RCC 7860 (cell line): ENCODE measurements at regions not wholly inside any gene's neighbourhood (a gene's known extent, or its start where the extent isn't known, plus 50 kb on each side); places are given as distances from the start of the nearest gene placed in this dataset.
"Not testable (repeated sequence)": the region's sequence is repeated elsewhere in the genome, so short reads cannot be mapped to it uniquely, and the experiment has no call there.

ENCODE experiments used
- DNase-seq: peaks from one replicate; pipeline ENCODE4 v3.0.0-alpha.2; 2015; ENCODE audit warnings: low spot score
- FAIRE-seq: peaks from 2 replicates; lab custom pipeline; 2012; peaks lifted over from hg19 to GRCh38; lab: Jason Lieb, UNC

- DNase-seq, FAIRE-seq: not testable (repeated sequence)
Observed at GRCh38 chr9:40910995-40911394, 217.5 kb downstream of the FOXD4L6 start.

GRCh38 chr9:40909821-40910220 is 218.7 kb downstream of the FOXD4L6 start:
- DNase-seq (no peak), FAIRE-seq (no peak)

GRCh38 chr9:40909111-40909510 is 219.4 kb downstream of the FOXD4L6 start:
- DNase-seq, FAIRE-seq: not testable (repeated sequence)

- FAIRE-seq (no peak), DNase-seq (no peak)
Observed at GRCh38 chr9:40907657-40908624, 220.5 kb downstream of the FOXD4L6 start.

- not testable (repeated sequence) for FAIRE-seq, DNase-seq
Observed at GRCh38 chr9:40906879-40907278, 221.6 kb downstream of the FOXD4L6 start.

GRCh38 chr9:40892315-40892714 is 236.2 kb downstream of the FOXD4L6 start:
- FAIRE-seq, DNase-seq: not testable (repeated sequence)

- not testable (repeated sequence) for DNase-seq, FAIRE-seq
Observed at GRCh38 chr9:40885858-40886257, 242.6 kb downstream of the FOXD4L6 start.

- DNase-seq, FAIRE-seq: not testable (repeated sequence)
Observed at GRCh38 chr9:40884902-40885490, 243.5 kb downstream of the FOXD4L6 start.

GRCh38 chr9:40884072-40884901 is 244.2 kb downstream of the FOXD4L6 start:
- no peak for DNase-seq
- FAIRE-seq: no peak

- not testable (repeated sequence) for DNase-seq, FAIRE-seq
Observed at GRCh38 chr9:40883423-40884071, 244.9 kb downstream of the FOXD4L6 start.

- DNase-seq, FAIRE-seq: not testable (repeated sequence)
Observed at GRCh38 chr9:40873753-40874295, 254.7 kb downstream of the FOXD4L6 start.

GRCh38 chr9:40868437-40868836 is 260.0 kb downstream of the FOXD4L6 start:
- not testable (repeated sequence) for DNase-seq, FAIRE-seq
